H1 (cell line): ENCODE measurements at regions not wholly inside any gene's neighbourhood (a gene's known extent, or its start where the extent isn't known, plus 50 kb on each side); places are given as distances from the start of the nearest gene placed in this dataset.

Experiments used
- CTCF ChIA-PET: fragments of 300-600 bp; sonication (Branson Sonifier 250); formaldehyde crosslinking; loops from one replicate; lab custom pipeline; 2021; ENCODE audit not compliant: partially characterized antibody; lab: Charles Lee
- POLR2A ChIA-PET: fragments of 300-600 bp; sonication (Branson Sonifier 250); formaldehyde crosslinking; loops from one replicate; lab custom pipeline; 2021; ENCODE audit warnings: inconsistent platforms; ENCODE audit not compliant: partially characterized antibody; lab: Charles Lee
- DNase-seq, 2 experiments: peaks; one replicate each; pipeline versions ENCODE4 v3.0.0 to v3.0.0-alpha.2; 2010 to 2022; ENCODE audit warnings: low spot score in 2 of 2, low read depth in 1 of 2, mixed read lengths in 1 of 2
- FAIRE-seq: peaks from 2 replicates; lab custom pipeline; 2011; peaks lifted over from hg19 to GRCh38; lab: Jason Lieb, UNC
- H2AFZ ChIP-seq: 2 replicates; pipeline ENCODE4 v1.8.1; 2012; ENCODE audit warnings: low read length, inconsistent platforms
- H2AK5ac ChIP-seq: 2 replicates; pipeline ENCODE4 v1.6.1; 2013; ENCODE audit warnings: low read depth, low read length
- H2BK120ac ChIP-seq: replicated peaks from 2 replicates; pipeline ENCODE3; 2013; ENCODE audit warnings: low read depth, low read length, inconsistent platforms
- H2BK12ac ChIP-seq: 2 replicates; pipeline ENCODE4 v1.6.1; 2013; ENCODE audit warnings: low read depth, low read length
- H2BK15ac ChIP-seq: 2 replicates; pipeline ENCODE4 v1.6.1; 2013; ENCODE audit warnings: low read length
- H2BK20ac ChIP-seq: 2 replicates; pipeline ENCODE4 v1.6.1; 2013; ENCODE audit warnings: low read length
- H2BK5ac ChIP-seq: 2 replicates; pipeline ENCODE4 v1.6.1; 2013; ENCODE audit warnings: low read depth, low read length
- H3K14ac ChIP-seq: 2 replicates; pipeline ENCODE4 v1.6.1; 2013; ENCODE audit warnings: inconsistent platforms; ENCODE audit not compliant: insufficient read length
- H3K18ac ChIP-seq: 2 replicates; pipeline ENCODE4 v1.6.1; 2013; ENCODE audit warnings: low read length; ENCODE audit errors: extremely low read depth
- H3K23ac ChIP-seq: 2 replicates; pipeline ENCODE4 v1.6.1; 2013; ENCODE audit warnings: inconsistent platforms; ENCODE audit not compliant: insufficient read length
- H3K23me2 ChIP-seq: 2 replicates; pipeline ENCODE4 v1.6.1; 2013; ENCODE audit warnings: low read depth, low read length
- H3K27ac ChIP-seq: 2 replicates; pipeline ENCODE4 v1.6.1; 2011; ENCODE audit warnings: low read depth, low read length, inconsistent platforms
- H3K27me3 ChIP-seq, 4 experiments: replicated peaks in 1 of 4; 1 replicate in 1 of 4; 2 replicates in 3 of 4; pipeline versions ENCODE4 v1.6.1 to v1.8.1; 2011 to 2013; ENCODE audit warnings: low read length in 3 of 4, mild to moderate bottlenecking in 3 of 4, inconsistent platforms in 2 of 4, mixed read lengths in 2 of 4, moderate library complexity in 1 of 4; ENCODE audit not compliant: control insufficient read depth in 3 of 4, insufficient read depth in 3 of 4; ENCODE audit errors: extremely low read depth in 1 of 4
- H3K36me3 ChIP-seq, 4 experiments: 2 replicates each; pipeline versions ENCODE4 v1.6.1 to v1.8.1; 2011 to 2013; ENCODE audit warnings: mild to moderate bottlenecking in 4 of 4, low read length in 3 of 4, moderate library complexity in 2 of 4, control low read depth in 1 of 4, inconsistent platforms in 1 of 4; ENCODE audit not compliant: insufficient read depth in 4 of 4, control insufficient read depth in 2 of 4
- H3K4ac ChIP-seq: replicated peaks from 2 replicates; pipeline ENCODE3; 2013; ENCODE audit warnings: low read length, low read depth, mixed read lengths, inconsistent platforms; ENCODE audit not compliant: insufficient read length
- H3K4me1 ChIP-seq, 4 experiments: replicated peaks in 1 of 4; 1 replicate in 1 of 4; 2 replicates in 3 of 4; pipeline versions ENCODE4 v1.6.1 to v1.8.1; 2011 to 2013; ENCODE audit warnings: low read length in 3 of 4, inconsistent platforms in 2 of 4, mixed read lengths in 1 of 4; ENCODE audit not compliant: insufficient read depth in 4 of 4, control insufficient read depth in 3 of 4
- H3K4me2 ChIP-seq, 2 experiments: 2 replicates each; pipeline versions ENCODE4 v1.6.1 to v1.8.1; 2011 to 2013; ENCODE audit warnings: low read depth in 2 of 2, low read length in 2 of 2, control low read depth in 1 of 2, inconsistent platforms in 1 of 2, mild to moderate bottlenecking in 1 of 2; ENCODE audit not compliant: insufficient read depth in 1 of 2
- H3K4me3 ChIP-seq, 4 experiments: fragments of 200-600, 300-600 bp in 1 of 4; sonication (generic), shearing (Covaris generic), sonication (Bioruptor Twin) in 1 of 4; 2 replicates each; pipeline versions ENCODE4 v1.5.1 to v1.8.1; 2011 to 2016; ENCODE audit warnings: low read length in 4 of 4, low read depth in 3 of 4, control low read depth in 2 of 4, inconsistent platforms in 2 of 4, mild to moderate bottlenecking in 2 of 4, mixed read lengths in 1 of 4, moderate library complexity in 1 of 4; ENCODE audit not compliant: insufficient read depth in 2 of 4; ENCODE audit errors: extremely low read depth in 1 of 4
- H3K56ac ChIP-seq: replicated peaks from 2 replicates; pipeline ENCODE3; 2013; ENCODE audit warnings: low read depth, mild to moderate bottlenecking, mixed read lengths, low read length, inconsistent platforms; ENCODE audit not compliant: insufficient read length
- H3K79me1 ChIP-seq: 2 replicates; pipeline ENCODE4 v1.6.1; 2013; ENCODE audit warnings: low read depth, low read length, control low read depth
- H3K79me2 ChIP-seq, 2 experiments: 2 replicates each; pipeline versions ENCODE4 v1.6.1 to v1.8.1; 2012 to 2013; ENCODE audit warnings: low read length in 2 of 2, mild to moderate bottlenecking in 2 of 2, inconsistent platforms in 1 of 2; ENCODE audit not compliant: insufficient read depth in 2 of 2, control insufficient read depth in 1 of 2
- H3K9ac ChIP-seq, 4 experiments: replicated peaks in 1 of 4; 1 replicate in 1 of 4; 2 replicates in 3 of 4; pipeline versions ENCODE4 v1.6.1 to v1.8.1; 2011 to 2013; ENCODE audit warnings: low read depth in 3 of 4, low read length in 3 of 4, control low read depth in 2 of 4, mild to moderate bottlenecking in 2 of 4, moderate library complexity in 2 of 4, inconsistent platforms in 1 of 4; ENCODE audit errors: extremely low read depth in 1 of 4
- H3K9me3 ChIP-seq, 2 experiments: 2 replicates each; pipeline versions ENCODE4 v1.6.1 to v1.8.1; 2012 to 2013; ENCODE audit warnings: mild to moderate bottlenecking in 2 of 2, moderate library complexity in 2 of 2, control low read depth in 1 of 2, inconsistent platforms in 1 of 2, low read depth in 1 of 2, low read length in 1 of 2, mixed read lengths in 1 of 2; ENCODE audit not compliant: insufficient read depth in 2 of 2
- H4K20me1 ChIP-seq, 2 experiments: replicated peaks in 1 of 2; 2 replicates each; pipeline versions ENCODE3 to v1.8.1; 2011 to 2013; ENCODE audit warnings: inconsistent platforms in 2 of 2, low read length in 2 of 2, mild to moderate bottlenecking in 1 of 2; ENCODE audit not compliant: insufficient read depth in 2 of 2, control insufficient read depth in 1 of 2
- H4K5ac ChIP-seq: 2 replicates; pipeline ENCODE4 v1.6.1; 2013; ENCODE audit warnings: low read length, low read depth, mixed read lengths, inconsistent platforms; ENCODE audit not compliant: insufficient read length
- H4K8ac ChIP-seq: 2 replicates; pipeline ENCODE4 v1.8.0; 2013; ENCODE audit warnings: mild to moderate bottlenecking, moderate library complexity, low read length, inconsistent platforms; ENCODE audit not compliant: insufficient read depth; ENCODE audit errors: extremely low read depth
- H4K91ac ChIP-seq: replicated peaks from 2 replicates; pipeline ENCODE3; 2013; ENCODE audit warnings: low read length, mixed read lengths, inconsistent platforms; ENCODE audit not compliant: insufficient read length
- CBX5 ChIP-seq: fragments of 300-800, 300-1000 bp; sonication (generic); IDR thresholded peaks from 2 replicates; pipeline ENCODE4 v1.7.1; 2016; ENCODE audit warnings: antibody characterized with exemption, low read length, low read depth
- CEBPB ChIP-seq: IDR thresholded peaks from 2 replicates; pipeline ENCODE4 v1.6.1; 2012; ENCODE audit warnings: low read depth, low read length
- CHD1 ChIP-seq: IDR thresholded peaks from 2 replicates; pipeline ENCODE4 v1.6.1; 2012; ENCODE audit warnings: low read depth, low read length, improper control_type of control experiment
- E2F6 ChIP-seq: IDR thresholded peaks from 2 replicates; pipeline ENCODE4 v1.6.1; 2012; ENCODE audit warnings: inconsistent platforms
- FOSL1 ChIP-seq: IDR thresholded peaks from 2 replicates; pipeline ENCODE4 v1.6.1; 2011; ENCODE audit warnings: mild to moderate bottlenecking, low read depth, low read length, moderate library complexity; ENCODE audit not compliant: insufficient read depth
- KDM4A ChIP-seq: IDR thresholded peaks from one replicate; pipeline ENCODE4 v1.7.1; 2012; ENCODE audit warnings: low read depth, mild to moderate bottlenecking, moderate library complexity, low read length, inconsistent platforms; ENCODE audit not compliant: severe bottlenecking
- PHF8 ChIP-seq: fragments of 200-600 bp; sonication (generic); conservative IDR thresholded peaks from 2 replicates; pipeline ENCODE4 v1.7.1; 2012; ENCODE audit warnings: low read depth, mild to moderate bottlenecking, inconsistent platforms, low read length, moderate library complexity
- POLR2A ChIP-seq, 2 experiments: IDR thresholded peaks; 1 replicate in 1 of 2; 2 replicates in 1 of 2; pipeline ENCODE4 v1.6.1; 2011; ENCODE audit warnings: low read depth in 2 of 2, low read length in 2 of 2, mild to moderate bottlenecking in 2 of 2; ENCODE audit errors: control extremely low read depth in 1 of 2
- RBBP5 ChIP-seq: IDR thresholded peaks from 2 replicates; pipeline ENCODE4 v1.7.1; 2012; ENCODE audit warnings: low read depth, mild to moderate bottlenecking, inconsistent platforms, low read length, moderate library complexity, borderline replicate concordance
- SP1 ChIP-seq: IDR thresholded peaks from 2 replicates; pipeline ENCODE4 v1.6.1; 2011; ENCODE audit warnings: low read depth, low read length
- ZNF274 ChIP-seq: IDR thresholded peaks from 2 replicates; pipeline ENCODE4 v1.7.0; 2012; ENCODE audit warnings: low read length, borderline replicate concordance; ENCODE audit errors: extremely low read depth
- WGBS, 2 experiments: shearing (Covaris generic) in 1 of 2; methylation state at CpG; one replicate each; pipeline versions ENCODE4 v1.1.6 to v1.1.7; 2013 to 2015; ENCODE audit warnings: low lambda C conversion rate in 2 of 2, mixed read lengths in 2 of 2, inconsistent platforms in 1 of 2, low coverage in 1 of 2, missing lambda C conversion rate in 1 of 2; ENCODE audit not compliant: insufficient replicate concordance in 2 of 2, insufficient coverage in 1 of 2, insufficient read length in 1 of 2; ENCODE audit errors: extremely low coverage in 1 of 2, missing lambda C conversion rate in 1 of 2; 5-methylcytosine and 5-hydroxymethylcytosine counted together

GRCh38 chr10:128735996-128736395 lies 609.8 kb upstream of the MKI67 start:
- H3K23me2 ChIP-seq: no peaks in the 10 kb centered on the region
- H3K56ac ChIP-seq: no peak overlapping the region
- H2BK20ac ChIP-seq: no peak overlapping the region
- H3K18ac ChIP-seq: no peak overlapping the region
- WGBS, 2 experiments: 91% methylated on average over 8 of the region's 8 CpGs; no CpG with 5 or more reads in 1 of the 2 experiments
- H3K23ac ChIP-seq: no peak overlapping the region
- no peak overlapping the region for H4K91ac ChIP-seq
- ChIA-PET POLR2A (no interaction called here), CTCF (interaction anchor here (1.0 to 1.7 kb wide), 2 partner anchors 90 to 468 kb away, joined by 3 to 4 read pairs; no protein-coding TSS in a partner anchor)
- H2BK120ac ChIP-seq: no peak overlapping the region
- no peak overlapping the region for H3K4ac ChIP-seq
- no peak overlapping the region for H2BK15ac ChIP-seq
- no peak overlapping the region for H3K4me2 ChIP-seq
- H2AK5ac ChIP-seq: no peak overlapping the region
- no peak overlapping the region for H2BK5ac ChIP-seq
- no peaks in the 10 kb centered on the region for H4K20me1 ChIP-seq
- no peaks in the 10 kb centered on the region for H3K79me2 ChIP-seq
- no peaks in the 10 kb centered on the region for H3K9me3 ChIP-seq
- no peak overlapping the region for H3K27ac ChIP-seq
- no peak overlapping the region for H4K8ac ChIP-seq
- H2AFZ ChIP-seq: 0 out of 2 replicates have a peak overlapping the region, but pooled peaks have one; percentile 46
- no peaks in the 10 kb centered on the region for H3K36me3 ChIP-seq
- H3K79me1 ChIP-seq: no peaks in the 10 kb centered on the region
- H3K4me3 ChIP-seq: no peak overlapping the region
- H3K9ac ChIP-seq: no peak overlapping the region
- TF ChIP-seq PHF8 (no peak), SP1 (no peak), RBBP5 (no peak), CEBPB (no peak), FOSL1 (no peak), CHD1 (no peak), KDM4A (no peak), E2F6 (no peak), POLR2A (IDR thresholded peaks at IDR 0.05; ENCODE audit: control extremely low read depth in 1 of 2, low read depth in 2 of 2, low read length in 2 of 2) (no peak), CBX5 (no peak), ZNF274 (no peak)
- TF ChIP-seq, all 59 proteins: peak for 0
- no peaks in the 10 kb centered on the region for H3K27me3 ChIP-seq
- H4K5ac ChIP-seq: no peak overlapping the region
- H3K4me1 ChIP-seq: peaks cover 0 to 2% (median under 1%) of the 10 kb centered on the region in 4 experiments; a peak in 3 of 7 replicates
- DNase-seq: no peak
- no peak for FAIRE-seq
- H3K14ac ChIP-seq: no peak overlapping the region
- no peak overlapping the region for H2BK12ac ChIP-seq
